ENCODE measurements at regions not wholly inside any gene's neighbourhood (a gene's known extent, or its start where the extent isn't known, plus 50 kb on each side); places are given as distances from the start of the nearest gene placed in this dataset.

DNA sequence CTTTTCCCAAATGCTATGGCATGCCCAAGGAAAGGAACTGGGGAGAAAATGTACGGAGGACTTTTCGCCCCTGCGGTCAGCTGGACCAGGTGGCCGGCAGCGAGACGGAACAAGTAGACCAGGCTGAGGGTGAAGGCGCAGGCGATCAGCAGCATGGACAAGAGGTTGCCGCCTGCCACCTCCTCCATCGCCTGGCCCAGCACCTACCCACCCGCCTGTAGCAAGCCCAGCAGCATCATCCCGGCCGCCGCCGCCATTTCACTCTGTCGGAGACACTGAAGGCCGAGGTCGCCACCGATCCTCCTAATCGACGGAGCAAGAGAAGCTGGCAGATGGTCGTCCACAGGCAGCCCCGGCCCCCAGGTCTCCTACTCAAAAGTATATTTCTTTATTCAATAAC is 1046.3 kb upstream of the GBE1 start:
- no peaks in the 10 kb centered on the region for H3K4me1 ChIP-seq (ENCODE audit: control insufficient read depth, insufficient read depth, low read length)
- no peaks in the 10 kb centered on the region for H3K9me3 ChIP-seq (replicated peaks; ENCODE audit: low read length)
- no peaks in the 10 kb centered on the region for H3K36me3 ChIP-seq (ENCODE audit: insufficient read depth, low read length)
- no peak overlapping the region for H3K9ac ChIP-seq (ENCODE audit: low read depth, low read length)
- no peak overlapping the region for H3K4me2 ChIP-seq (ENCODE audit: low read length)
- H3K4me3 ChIP-seq (ENCODE audit: low read length): no peak overlapping the region
- no peaks in the 10 kb centered on the region for H3K27me3 ChIP-seq (ENCODE audit: control insufficient read depth, insufficient read depth, low read length)

DNA sequence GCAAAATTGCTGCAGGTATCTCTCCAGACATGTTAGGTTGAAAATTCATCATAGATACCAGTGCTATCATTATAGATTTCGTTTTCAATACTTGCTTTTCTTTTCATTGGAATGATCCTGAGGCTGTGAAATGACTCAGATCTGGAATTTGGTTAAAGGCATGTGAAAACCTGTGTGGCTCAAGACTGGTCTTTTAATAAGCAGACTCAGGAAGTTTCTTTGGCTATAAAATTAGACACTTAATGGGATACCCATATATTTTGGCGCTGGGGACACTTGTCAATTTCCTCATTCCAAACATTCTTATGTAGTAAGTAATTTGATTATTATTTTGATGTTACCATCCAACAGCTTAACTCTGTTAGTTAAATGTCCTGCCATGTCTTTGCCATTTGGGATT is 1041.1 kb upstream of the GBE1 start:
- Histone ChIP-seq H3K36me3 (ENCODE audit: insufficient read depth, low read length) (no peaks in the 10 kb centered on the region), H3K4me1 (ENCODE audit: control insufficient read depth, insufficient read depth, low read length) (no peaks in the 10 kb centered on the region), H3K4me2 (ENCODE audit: low read length) (no peak overlapping the region), H3K9me3 (replicated peaks; ENCODE audit: low read length) (no peaks in the 10 kb centered on the region), H3K27me3 (ENCODE audit: control insufficient read depth, insufficient read depth, low read length) (no peaks in the 10 kb centered on the region), H3K9ac (ENCODE audit: low read depth, low read length) (no peak overlapping the region), H3K4me3 (ENCODE audit: low read length) (no peak overlapping the region)

DNA sequence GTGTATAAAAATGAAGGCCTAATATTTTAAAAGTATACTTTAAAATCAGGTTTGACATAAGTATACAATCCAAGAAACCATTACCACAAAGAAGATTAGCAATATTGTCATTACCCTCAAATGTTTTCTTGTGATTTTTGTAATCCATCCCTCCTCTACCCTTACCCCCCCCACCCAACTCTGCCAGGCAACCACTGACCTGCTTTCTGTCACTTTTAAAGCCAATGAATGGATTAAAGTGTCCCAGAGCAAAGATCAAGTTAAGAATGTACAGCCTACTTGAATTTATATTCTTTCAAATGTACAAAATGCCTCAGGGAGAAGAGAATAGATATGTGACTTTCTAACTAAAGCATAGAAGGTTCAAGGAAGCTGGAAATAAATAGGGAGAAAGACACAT is 1038.8 kb upstream of the GBE1 start:
- Histone ChIP-seq H3K4me1 (ENCODE audit: control insufficient read depth, insufficient read depth, low read length) (no peaks in the 10 kb centered on the region), H3K27me3 (ENCODE audit: control insufficient read depth, insufficient read depth, low read length) (no peaks in the 10 kb centered on the region), H3K4me3 (ENCODE audit: low read length) (no peak overlapping the region), H3K36me3 (ENCODE audit: insufficient read depth, low read length) (no peaks in the 10 kb centered on the region), H3K9ac (ENCODE audit: low read depth, low read length) (no peak overlapping the region), H3K4me2 (ENCODE audit: low read length) (no peak overlapping the region), H3K9me3 (replicated peaks; ENCODE audit: low read length) (no peaks in the 10 kb centered on the region)

DNA sequence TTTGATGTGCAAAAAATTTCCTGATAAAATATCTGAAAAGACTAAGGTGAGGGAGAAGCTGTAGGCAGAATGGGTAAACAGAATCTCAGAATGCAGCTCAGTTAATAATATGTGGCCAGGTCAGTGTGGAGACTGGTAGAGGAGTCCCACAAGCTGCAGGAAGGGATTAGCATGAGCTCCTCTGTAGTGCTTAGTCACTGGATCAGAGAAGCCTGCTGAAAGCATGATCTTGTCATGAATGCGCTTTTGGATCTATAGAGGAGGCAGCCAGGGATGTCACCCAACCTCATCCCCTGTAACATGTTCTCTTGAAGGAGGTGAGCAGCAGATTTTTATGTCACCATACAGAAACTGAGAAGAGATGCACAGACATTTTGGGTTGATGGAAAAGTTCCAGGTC is 1035.3 kb upstream of the GBE1 start:
- Histone ChIP-seq H3K4me1 (ENCODE audit: control insufficient read depth, insufficient read depth, low read length) (no peaks in the 10 kb centered on the region), H3K4me3 (ENCODE audit: low read length) (no peak overlapping the region), H3K9me3 (replicated peaks; ENCODE audit: low read length) (no peaks in the 10 kb centered on the region), H3K9ac (ENCODE audit: low read depth, low read length) (no peak overlapping the region), H3K36me3 (ENCODE audit: insufficient read depth, low read length) (no peaks in the 10 kb centered on the region), H3K27me3 (ENCODE audit: control insufficient read depth, insufficient read depth, low read length) (no peaks in the 10 kb centered on the region), H3K4me2 (ENCODE audit: low read length) (no peak overlapping the region)

DNA sequence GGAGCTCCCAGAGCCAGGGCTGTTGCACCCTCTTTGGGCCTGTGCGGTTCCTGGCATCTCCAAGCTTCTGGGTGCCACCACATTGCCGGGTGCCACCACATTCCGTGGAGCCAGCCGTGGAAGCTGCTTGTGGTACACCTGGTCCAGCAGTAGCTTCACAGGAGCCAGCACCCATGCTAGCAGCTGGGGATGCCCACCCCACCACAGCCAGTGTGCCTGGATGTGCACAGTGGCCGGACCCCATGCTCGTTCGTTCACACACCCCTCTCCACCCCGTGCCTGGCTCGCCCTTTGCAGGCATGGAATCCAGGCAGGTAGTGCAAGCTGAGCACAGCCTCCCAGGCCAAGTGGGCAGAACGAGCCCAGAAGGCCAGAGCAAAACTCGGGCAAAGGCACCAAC is 1029.8 kb upstream of the GBE1 start:
- Histone ChIP-seq H3K27me3 (ENCODE audit: control insufficient read depth, insufficient read depth, low read length) (no peaks in the 10 kb centered on the region), H3K9ac (ENCODE audit: low read depth, low read length) (no peak overlapping the region), H3K4me1 (ENCODE audit: control insufficient read depth, insufficient read depth, low read length) (no peaks in the 10 kb centered on the region), H3K36me3 (ENCODE audit: insufficient read depth, low read length) (no peaks in the 10 kb centered on the region), H3K4me2 (ENCODE audit: low read length) (no peak overlapping the region), H3K4me3 (ENCODE audit: low read length) (no peak overlapping the region), H3K9me3 (replicated peaks; ENCODE audit: low read length) (no peaks in the 10 kb centered on the region)

DNA sequence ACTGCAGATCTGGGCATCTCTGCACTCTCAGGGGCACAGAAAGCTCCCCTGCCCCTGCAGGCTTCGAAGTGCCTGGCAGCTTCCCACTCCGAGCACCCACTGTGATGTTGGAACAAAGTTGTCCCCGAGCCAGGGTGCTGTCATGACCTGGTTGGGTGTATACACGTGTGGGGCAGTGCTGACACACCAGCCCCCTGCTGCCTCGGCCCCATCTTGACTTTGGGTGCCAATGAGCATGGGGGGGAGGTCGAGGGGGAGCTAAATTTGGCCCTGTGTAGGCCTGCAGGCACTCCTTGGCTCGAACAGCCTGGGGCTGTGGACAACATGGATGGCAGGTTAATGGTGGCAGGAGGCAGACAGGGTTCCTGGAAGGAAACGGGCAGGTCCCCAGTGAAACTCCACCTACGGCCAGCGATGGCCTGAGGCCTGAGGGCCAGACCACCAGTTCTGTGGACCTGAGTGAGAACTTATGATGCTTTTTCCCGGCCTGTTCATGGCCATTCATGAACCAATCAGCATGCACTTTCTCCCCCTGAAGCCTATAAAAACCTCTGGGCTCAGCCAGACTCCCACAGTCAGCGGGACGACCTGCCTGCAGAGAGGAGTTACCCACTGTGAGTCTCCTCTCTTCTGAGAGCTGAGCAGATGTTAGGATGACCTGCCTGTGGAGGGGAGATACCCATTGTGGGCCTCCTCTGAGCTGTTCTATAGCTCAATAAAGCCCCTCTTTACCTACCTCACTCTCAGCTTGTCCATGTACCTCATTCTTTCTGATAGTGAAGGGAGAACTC is 1029.1 kb upstream of the GBE1 start:
- Histone ChIP-seq H3K9ac (ENCODE audit: low read depth, low read length) (no peak overlapping the region), H3K36me3 (ENCODE audit: insufficient read depth, low read length) (no peaks in the 10 kb centered on the region), H3K4me1 (ENCODE audit: control insufficient read depth, insufficient read depth, low read length) (no peaks in the 10 kb centered on the region), H3K27me3 (ENCODE audit: control insufficient read depth, insufficient read depth, low read length) (no peaks in the 10 kb centered on the region), H3K4me3 (ENCODE audit: low read length) (no peak overlapping the region), H3K4me2 (ENCODE audit: low read length) (no peak overlapping the region), H3K9me3 (replicated peaks; ENCODE audit: low read length) (no peaks in the 10 kb centered on the region)

DNA sequence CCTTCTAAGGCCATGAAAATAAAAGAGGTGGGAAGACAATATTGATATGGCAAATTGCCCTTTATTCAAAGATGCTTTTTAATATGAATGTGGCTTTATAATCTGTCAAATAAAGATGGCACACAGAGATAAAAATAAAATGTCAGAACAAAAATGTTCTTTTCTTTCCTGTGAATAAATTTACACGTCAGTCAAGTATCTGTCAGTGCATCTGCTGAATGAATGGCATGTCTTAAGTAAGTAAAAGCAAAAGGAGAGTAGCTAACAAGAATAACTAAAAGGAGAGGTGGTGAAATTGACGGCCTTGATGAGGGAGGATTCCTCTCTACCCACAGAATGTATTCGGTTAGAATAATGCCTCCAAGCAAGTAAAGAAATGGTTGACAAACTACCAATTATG is 1021.7 kb upstream of the GBE1 start:
- no peaks in the 10 kb centered on the region for H3K4me1 ChIP-seq (ENCODE audit: control insufficient read depth, insufficient read depth, low read length)
- H3K27me3 ChIP-seq (ENCODE audit: control insufficient read depth, insufficient read depth, low read length): no peaks in the 10 kb centered on the region
- H3K9ac ChIP-seq (ENCODE audit: low read depth, low read length): no peak overlapping the region
- H3K36me3 ChIP-seq (ENCODE audit: insufficient read depth, low read length): no peaks in the 10 kb centered on the region
- no peaks in the 10 kb centered on the region for H3K9me3 ChIP-seq (replicated peaks; ENCODE audit: low read length)
- H3K4me2 ChIP-seq (ENCODE audit: low read length): no peak overlapping the region
- H3K4me3 ChIP-seq (ENCODE audit: low read length): no peak overlapping the region

DNA sequence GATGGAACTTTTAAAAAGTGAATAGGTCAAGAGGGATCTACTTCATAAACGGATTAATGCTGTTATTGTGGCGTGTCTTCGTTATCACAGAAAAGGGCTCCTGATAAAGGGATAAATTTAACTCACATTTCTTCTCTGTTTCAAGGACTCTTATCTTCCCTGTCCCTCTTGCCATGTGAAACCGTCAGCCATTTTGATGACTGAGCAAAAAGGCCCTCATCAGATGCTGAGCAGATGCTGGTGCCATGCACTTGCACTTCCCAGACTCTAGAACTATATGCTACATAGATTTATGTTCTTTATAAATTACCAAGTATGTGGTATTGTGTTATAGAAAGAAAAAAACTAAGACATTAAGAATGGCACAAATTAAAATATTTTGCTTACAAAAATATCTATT is 1011.8 kb upstream of the GBE1 start:
- H3K4me1 ChIP-seq (ENCODE audit: control insufficient read depth, insufficient read depth, low read length): no peaks in the 10 kb centered on the region
- no peaks in the 10 kb centered on the region for H3K9me3 ChIP-seq (replicated peaks; ENCODE audit: low read length)
- no peak overlapping the region for H3K4me3 ChIP-seq (ENCODE audit: low read length)
- no peak overlapping the region for H3K9ac ChIP-seq (ENCODE audit: low read depth, low read length)
- H3K36me3 ChIP-seq (ENCODE audit: insufficient read depth, low read length): no peaks in the 10 kb centered on the region
- H3K4me2 ChIP-seq (ENCODE audit: low read length): no peak overlapping the region
- no peaks in the 10 kb centered on the region for H3K27me3 ChIP-seq (ENCODE audit: control insufficient read depth, insufficient read depth, low read length)

DNA sequence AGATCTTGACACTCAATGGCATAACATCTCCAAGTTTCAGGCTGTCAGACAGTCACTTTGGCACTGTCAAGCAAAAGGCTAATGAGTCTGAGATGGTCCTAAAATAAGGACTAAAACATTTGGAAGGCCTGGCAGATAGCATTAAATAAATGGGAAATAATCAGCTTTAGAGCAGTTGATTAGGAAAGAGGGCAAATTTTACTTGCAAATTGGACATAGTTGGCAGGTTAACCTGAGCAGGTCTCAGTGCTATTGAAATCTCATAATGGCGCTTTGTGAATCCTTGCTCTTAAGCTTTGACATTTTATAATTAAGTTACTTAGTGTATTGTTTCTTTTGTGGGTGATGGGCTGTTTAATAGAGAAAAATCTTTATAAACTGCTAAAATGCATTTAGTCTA is 1003.1 kb upstream of the GBE1 start:
- Histone ChIP-seq H3K9ac (ENCODE audit: low read depth, low read length) (no peak overlapping the region), H3K4me3 (ENCODE audit: low read length) (no peak overlapping the region), H3K9me3 (replicated peaks; ENCODE audit: low read length) (no peaks in the 10 kb centered on the region)

DNA sequence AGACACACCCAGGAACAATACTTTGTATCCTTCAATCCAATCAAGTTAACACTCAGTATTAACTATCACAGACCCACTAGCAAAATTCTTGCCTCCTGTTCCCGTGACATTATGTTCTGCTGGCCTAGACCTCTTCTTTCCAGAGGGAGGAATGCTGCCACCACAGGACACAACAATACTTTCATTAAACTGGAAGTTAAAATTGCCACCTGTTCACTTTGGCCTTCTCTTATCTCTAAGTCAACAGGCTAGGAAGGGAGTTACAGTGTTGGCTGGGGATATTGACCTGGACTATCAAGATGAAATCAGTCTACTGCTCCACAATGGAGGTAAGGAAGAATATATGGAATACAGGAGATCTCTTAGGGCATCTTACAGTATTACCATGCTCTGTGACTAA is 1000.4 kb upstream of the GBE1 start:
- Histone ChIP-seq H3K9me3 (replicated peaks; ENCODE audit: low read length) (no peaks in the 10 kb centered on the region), H3K4me2 (ENCODE audit: low read length) (no peak overlapping the region), H3K4me3 (ENCODE audit: low read length) (no peak overlapping the region), H3K4me1 (ENCODE audit: control insufficient read depth, insufficient read depth, low read length) (no peaks in the 10 kb centered on the region), H3K9ac (ENCODE audit: low read depth, low read length) (no peak overlapping the region), H3K36me3 (ENCODE audit: insufficient read depth, low read length) (no peaks in the 10 kb centered on the region), H3K27me3 (ENCODE audit: control insufficient read depth, insufficient read depth, low read length) (no peaks in the 10 kb centered on the region)

More for the DNA sequence above, 1003.1 kb upstream of the GBE1 start:
- no peaks in the 10 kb centered on the region for H3K27me3 ChIP-seq (ENCODE audit: control insufficient read depth, insufficient read depth, low read length)
- H3K36me3 ChIP-seq (ENCODE audit: insufficient read depth, low read length): no peaks in the 10 kb centered on the region
- H3K4me1 ChIP-seq (ENCODE audit: control insufficient read depth, insufficient read depth, low read length): no peaks in the 10 kb centered on the region
- H3K4me2 ChIP-seq (ENCODE audit: low read length): no peak overlapping the region

DNA sequence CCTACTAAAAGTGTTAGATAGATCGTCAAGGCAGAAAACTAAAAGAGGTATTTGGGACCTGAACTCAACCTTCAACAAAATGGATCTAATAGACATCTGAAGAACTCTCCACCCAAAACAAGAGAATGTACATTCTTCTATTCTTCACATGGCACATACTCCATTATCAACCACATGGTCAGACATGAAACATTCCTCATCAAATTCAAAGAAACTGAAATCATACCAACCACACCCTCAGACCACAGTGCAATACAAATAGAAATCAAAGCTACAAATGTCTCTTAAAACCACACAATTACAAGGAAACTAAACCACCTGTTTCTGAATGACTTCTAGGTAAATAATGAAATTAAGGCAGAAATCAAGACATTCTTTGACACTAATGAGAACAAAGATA is 984.1 kb upstream of the GBE1 start:
- no peaks in the 10 kb centered on the region for H3K4me1 ChIP-seq (ENCODE audit: control insufficient read depth, insufficient read depth, low read length)
- no peaks in the 10 kb centered on the region for H3K36me3 ChIP-seq (ENCODE audit: insufficient read depth, low read length)
- no peak overlapping the region for H3K4me2 ChIP-seq (ENCODE audit: low read length)
- H3K9ac ChIP-seq (ENCODE audit: low read depth, low read length): no peak overlapping the region
- no peaks in the 10 kb centered on the region for H3K9me3 ChIP-seq (replicated peaks; ENCODE audit: low read length)
- H3K4me3 ChIP-seq (ENCODE audit: low read length): no peak overlapping the region
- no peaks in the 10 kb centered on the region for H3K27me3 ChIP-seq (ENCODE audit: control insufficient read depth, insufficient read depth, low read length)

DNA sequence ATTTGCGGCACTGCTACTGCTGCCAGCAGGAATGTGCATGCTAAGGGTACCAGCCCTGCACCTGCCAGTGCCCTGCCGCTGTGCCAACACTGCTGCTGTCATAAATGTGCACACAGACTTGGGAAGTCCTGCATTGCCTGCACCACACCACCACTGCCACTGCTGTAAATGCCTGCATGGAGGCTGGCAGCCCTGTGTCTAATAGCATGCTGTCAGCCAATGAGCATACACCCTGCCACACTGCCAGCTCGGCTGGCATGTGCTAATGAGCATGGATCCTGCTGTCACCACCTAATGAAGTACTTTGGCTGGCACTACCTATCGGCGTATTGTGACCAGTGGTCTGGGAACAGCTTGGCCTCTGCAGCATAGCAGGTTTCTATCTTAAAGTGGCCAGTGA is 981.8 kb upstream of the GBE1 start:
- Histone ChIP-seq H3K4me3 (ENCODE audit: low read length) (no peak overlapping the region), H3K9me3 (replicated peaks; ENCODE audit: low read length) (no peaks in the 10 kb centered on the region), H3K9ac (ENCODE audit: low read depth, low read length) (no peak overlapping the region), H3K27me3 (ENCODE audit: control insufficient read depth, insufficient read depth, low read length) (no peaks in the 10 kb centered on the region), H3K4me1 (ENCODE audit: control insufficient read depth, insufficient read depth, low read length) (no peaks in the 10 kb centered on the region), H3K36me3 (ENCODE audit: insufficient read depth, low read length) (no peaks in the 10 kb centered on the region), H3K4me2 (ENCODE audit: low read length) (no peak overlapping the region)

All from skeletal muscle satellite cell (primary cell).